ENCODE measurements at regions not wholly inside any gene's neighbourhood (a gene's known extent, or its start where the extent isn't known, plus 50 kb on each side); places are given as distances from the start of the nearest gene placed in this dataset.

- no peak for DNase-seq
These were observed 1002.0 kb upstream of the ADGRB3 start for GRCh38 chr6:67633058-67633457.

GRCh38 chr6:67630146-67630545, 1004.9 kb upstream of the ADGRB3 start:
- DNase-seq = no peak

DNA sequence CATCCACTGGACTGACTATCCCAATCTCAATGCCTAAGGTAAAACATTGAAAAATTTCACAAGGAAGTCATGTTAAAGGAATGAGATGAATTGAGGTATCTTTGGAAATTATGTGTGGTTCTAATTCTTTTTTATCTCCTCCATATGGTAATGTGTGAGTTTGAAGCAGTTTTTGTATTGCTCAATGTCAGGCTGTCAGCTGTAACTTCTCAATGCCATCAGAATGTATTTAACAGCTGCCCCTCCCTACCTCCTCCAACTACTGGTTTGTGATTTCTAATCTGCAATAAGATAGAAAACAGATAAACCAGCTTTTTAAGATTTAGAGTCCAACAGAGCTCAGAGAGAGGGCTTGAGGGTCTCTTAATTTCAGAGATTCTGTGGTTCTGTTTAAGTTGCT, 1005.8 kb upstream of the ADGRB3 start:
- DNase-seq = no peak

- DNase-seq = no peak
These were observed 1019.3 kb upstream of the ADGRB3 start for GRCh38 chr6:67615796-67616195.

DNA sequence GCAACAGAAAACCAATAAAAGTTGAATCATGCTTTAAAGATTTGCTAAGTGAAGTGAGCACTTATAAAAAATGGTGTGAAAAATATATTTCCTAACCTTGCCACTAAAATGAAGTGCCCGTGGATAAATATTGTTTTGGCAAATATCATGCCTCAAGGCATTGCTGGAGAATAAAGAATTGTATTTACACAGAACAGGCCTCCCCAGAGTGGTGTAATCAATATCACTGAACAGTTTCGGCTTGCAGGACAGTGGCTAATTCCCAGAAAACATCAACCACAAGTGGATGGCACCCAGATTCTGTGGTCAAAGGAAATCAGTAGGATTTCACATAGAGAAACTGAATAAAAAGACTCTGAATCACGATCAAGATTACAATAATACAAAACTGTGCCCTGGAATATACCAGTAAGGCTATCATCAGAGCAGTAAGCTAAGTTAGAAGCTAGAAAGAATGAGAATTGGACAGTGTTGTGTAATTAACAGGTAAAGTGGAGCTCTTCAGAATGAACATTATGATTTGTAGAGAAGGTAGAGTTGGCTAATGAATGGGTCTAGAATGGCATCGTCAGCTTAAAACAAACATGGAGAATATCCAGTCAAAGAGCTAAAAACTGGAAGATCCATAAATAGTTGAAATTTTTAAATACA, 1026.9 kb upstream of the ADGRB3 start:
- DNase-seq = no peak

GRCh38 chr6:67606906-67607828, 1027.9 kb upstream of the ADGRB3 start:
- DNase-seq = no peak

DNA sequence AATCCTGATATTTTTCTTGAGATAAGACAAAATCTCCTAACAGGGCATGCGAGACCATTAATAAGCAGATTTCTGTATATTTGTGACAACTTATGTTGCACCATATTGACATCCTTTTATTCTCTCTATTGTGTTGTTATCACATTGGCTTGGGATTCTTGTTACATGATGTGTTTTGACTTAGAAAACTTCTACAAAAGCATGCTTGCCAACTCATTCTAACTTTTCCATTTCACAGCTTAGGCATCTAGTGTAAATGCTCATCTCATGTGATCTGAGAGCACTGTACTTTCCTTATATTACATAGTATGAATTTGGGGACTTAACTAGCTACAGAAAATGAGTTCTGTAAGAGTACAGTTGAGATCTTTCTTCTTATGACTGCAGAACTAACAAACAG, 1040.7 kb upstream of the ADGRB3 start:
- DNase-seq = no peak

GRCh38 chr6:67593247-67593646, 1041.8 kb upstream of the ADGRB3 start:
- DNase-seq = no peak

GRCh38 chr6:67591910-67592309, 1043.2 kb upstream of the ADGRB3 start:
- DNase-seq = no peak

DNA sequence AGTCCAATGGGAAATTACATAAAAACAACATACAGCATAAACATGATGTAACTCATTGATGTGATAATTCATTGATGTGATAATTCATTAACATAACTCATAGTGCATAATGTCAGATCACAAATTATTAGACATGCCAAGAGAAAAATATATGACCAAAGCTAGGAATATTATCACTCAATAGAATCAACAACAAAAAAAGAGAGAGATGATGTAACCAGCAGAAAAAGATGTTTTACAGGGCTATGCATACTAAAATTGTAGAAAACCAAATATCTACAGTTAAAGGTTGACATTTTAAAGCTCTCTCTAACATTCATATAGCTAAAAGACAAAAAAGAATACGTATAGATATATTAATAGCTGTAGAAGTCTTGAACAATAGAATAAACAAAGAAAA, 1067.2 kb upstream of the ADGRB3 start:
- no peak for DNase-seq

- no peak for DNase-seq
These were observed 1071.4 kb upstream of the ADGRB3 start for GRCh38 chr6:67563671-67564070.

DNA sequence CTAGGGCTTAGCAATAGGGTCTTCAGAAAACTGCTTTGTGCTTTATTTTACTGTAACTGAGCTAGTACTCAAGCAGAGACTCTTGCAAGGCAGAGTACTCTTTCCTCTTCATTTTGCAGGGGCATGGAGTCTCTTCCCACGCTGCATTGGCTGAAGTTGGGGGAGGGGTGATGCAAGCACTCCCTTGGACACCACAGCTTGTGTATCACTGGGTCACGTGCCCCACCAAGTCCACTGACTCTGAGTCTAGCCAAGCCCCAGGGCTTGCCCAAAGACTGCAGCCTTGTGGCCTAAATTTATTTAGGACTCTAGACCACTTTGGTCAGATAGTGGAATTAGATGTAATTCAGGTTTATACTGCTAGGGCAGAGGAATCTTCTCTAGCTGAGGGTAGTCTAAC, 1075.0 kb upstream of the ADGRB3 start:
- no peak for DNase-seq

DNA sequence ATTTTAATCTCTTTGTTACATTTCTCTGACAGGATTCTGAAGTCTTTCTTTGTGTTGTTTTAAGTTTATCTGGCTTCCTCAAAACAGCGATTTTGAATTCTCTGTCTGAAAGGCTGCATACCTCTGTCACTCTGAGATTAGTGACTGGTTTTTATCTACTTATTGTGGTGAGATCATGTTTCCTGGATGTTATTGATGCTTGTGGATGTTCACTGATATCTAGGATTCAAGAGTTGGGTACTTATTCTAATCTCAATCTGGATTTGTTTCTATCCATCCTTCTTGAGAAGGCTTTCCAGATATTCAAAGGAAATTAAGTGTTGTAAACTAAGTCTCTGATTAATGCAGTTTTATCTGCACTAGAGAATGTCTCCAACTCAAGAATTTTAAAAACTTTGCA, 1076.1 kb upstream of the ADGRB3 start:
- no peak for DNase-seq

- no peak for DNase-seq
These were observed 1090.1 kb upstream of the ADGRB3 start for GRCh38 chr6:67544851-67545452.

DNA sequence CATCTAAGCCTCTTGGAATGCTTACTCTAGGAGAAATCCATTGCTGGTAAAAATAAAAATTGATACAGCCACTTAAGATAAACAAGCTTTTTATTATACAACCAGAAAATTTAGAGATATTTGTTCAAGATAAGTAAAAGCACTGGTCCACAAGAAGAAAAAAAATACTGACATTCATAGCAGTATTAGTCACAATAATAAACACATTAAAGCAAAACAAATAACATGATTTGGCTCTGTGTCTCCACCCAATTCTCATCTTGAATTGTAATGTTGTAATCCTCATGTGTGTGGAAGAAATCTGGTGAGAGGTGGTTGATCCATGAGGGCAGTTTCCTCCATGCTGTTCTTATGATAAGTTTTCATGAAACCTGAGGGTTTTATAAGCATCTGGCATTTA, 1093.5 kb upstream of the ADGRB3 start:
- DNase-seq = no peak

GRCh38 chr6:67538032-67538431, 1097.0 kb upstream of the ADGRB3 start:
- DNase-seq = no peak

DNA sequence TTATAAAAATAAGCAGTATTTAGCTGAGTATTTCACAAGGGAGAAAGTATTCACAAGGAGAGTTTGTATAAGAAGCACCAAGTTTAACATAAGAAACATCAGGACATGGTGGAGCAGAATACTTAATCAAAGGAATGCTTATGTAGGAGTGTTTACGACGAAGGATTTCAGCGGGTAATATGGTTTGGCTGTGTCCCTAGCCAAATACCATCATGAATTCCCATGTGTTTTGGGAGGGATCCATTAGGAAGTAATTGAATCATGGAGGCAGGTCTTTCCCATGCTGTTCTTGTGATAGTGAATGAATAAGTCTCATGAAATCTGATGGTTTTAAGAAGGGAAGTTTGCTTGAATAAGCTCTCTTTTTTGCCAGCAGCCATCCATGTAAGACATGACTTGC, 1099.1 kb upstream of the ADGRB3 start:
- DNase-seq = no peak

DNA sequence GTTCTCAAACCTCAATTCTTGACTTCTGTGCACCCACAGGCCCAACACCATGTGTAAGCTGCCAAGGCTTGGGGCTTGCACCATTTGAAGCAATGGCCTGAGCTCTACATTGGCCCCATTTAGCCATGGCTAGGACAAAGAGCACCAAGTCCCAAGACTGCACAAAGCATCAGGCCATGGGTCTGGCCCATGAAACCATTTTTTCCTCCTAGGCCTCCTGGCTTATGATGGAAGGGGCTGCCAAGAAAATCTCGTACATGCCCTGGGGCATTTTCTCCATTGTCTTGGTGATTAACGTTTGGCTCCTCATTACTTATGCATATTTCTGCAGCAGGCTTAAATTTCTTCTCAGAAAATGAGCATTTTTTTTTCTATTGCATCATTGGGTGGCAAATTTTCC, 1128.7 kb upstream of the ADGRB3 start:
- DNase-seq = no peak

GRCh38 chr6:67501755-67502154, 1133.3 kb upstream of the ADGRB3 start:
- no peak for DNase-seq

- no peak for DNase-seq
These were observed 1137.3 kb upstream of the ADGRB3 start for GRCh38 chr6:67497749-67498148.

DNA sequence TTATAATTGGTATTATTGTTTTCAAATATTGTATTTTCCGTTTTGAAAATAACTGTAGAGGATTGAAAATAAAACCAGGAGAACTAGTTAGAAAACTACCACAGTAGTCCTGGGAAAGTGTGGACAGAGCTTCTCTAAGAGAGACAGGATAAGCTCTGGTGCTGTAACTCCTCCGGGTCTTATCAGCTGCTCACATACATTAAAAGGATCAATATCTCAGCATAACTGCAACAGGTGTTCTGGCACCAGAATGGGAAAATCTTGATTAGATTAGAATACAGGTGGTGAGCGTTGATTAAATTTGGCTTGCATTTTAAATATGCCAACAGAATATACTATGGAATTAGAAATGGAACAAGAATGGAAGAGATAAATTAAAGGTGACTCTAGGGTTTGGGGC, 1138.9 kb upstream of the ADGRB3 start:
- DNase-seq = no peak

GRCh38 chr6:67493682-67494081, 1141.4 kb upstream of the ADGRB3 start:
- DNase-seq = no peak

DNA sequence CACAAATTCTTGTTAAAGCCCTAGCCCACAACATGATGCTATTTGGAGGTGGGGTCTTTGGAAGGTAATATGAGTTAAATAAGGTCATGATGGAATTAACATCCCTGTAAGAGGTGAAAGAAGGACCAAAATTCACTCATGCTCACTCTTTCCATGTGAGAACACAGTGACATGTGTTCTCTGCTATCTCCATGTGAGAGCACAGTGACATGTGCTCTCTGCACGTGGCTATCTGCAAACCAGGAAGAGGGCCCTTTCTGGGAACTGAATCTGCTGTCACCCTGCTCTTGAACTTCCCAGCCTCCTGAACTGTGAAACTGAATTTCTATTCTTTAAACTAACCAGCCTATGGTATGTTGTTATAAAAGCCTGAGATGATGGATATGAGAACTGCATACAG, 1159.4 kb upstream of the ADGRB3 start:
- DNase-seq = no peak

GRCh38 chr6:67467341-67467740, 1167.7 kb upstream of the ADGRB3 start:
- no peak for DNase-seq

Measured in NCI-H1694 (cell line).